ENCODE measurements at regions not wholly inside any gene's neighbourhood (a gene's known extent, or its start where the extent isn't known, plus 50 kb on each side); places are given as distances from the start of the nearest gene placed in this dataset.

DNA sequence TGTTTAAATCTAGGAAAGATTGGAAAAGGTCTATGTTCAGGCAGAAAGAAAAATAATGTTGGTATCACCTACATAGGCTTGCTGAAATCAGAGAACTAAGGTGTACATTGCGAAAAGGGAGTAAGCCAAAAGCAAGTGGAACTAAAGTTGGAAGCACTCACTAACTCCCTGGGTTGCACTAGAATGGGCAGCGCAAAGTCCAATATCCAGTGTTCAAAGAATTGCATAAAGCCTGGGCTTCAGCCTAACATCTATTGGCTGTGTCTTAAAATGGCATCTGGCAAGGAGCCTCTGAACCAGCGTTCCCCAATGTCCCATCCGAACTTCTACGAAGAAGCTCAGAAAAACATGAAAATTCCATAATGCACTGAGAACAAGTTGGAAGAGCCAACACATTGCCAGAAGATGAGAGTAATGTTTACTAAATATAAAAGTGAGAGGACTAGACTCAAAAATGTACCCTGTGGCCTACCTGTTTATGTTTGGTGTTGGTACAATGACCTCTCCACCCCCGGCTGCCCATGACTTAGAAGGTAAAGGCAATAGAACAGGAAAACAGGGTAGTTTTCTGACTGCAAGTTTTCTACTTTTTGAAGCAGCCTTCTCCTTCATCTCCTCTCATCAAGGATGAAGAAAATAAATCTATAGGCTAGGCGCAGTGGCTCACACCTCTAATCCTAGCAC, 275.9 kb upstream of the GHITM start:
- no peak overlapping the region for H3K4me3 ChIP-seq (ENCODE audit: low read depth, low read length)
- DNase-seq (ENCODE audit: low read depth), result no peak
- TF ChIP-seq CTCF (conservative IDR thresholded peaks at IDR 0.05; ENCODE audit: low read depth, low read length), result no peak

DNA sequence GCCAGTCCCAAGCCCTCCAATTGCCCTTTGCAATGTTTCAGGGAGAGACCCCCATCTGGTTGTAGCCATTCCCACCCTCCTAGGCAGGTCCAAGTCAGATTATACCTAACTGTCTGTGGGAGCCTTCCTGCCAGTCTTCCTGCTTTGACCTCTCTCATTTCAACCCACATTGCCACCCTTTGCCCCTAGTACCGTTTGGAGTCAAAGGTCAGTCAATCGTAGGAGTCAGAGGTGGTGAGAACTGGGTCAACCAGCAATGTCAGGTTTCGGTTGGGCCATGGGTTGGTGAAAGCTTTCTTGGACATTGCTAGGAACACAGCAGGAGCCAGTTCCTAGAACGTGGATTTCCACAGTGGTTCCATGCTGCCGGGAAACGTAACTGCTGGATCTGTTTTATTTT, 269.4 kb upstream of the GHITM start:
- no peak for DNase-seq (ENCODE audit: low read depth)
- H3K4me3 ChIP-seq (ENCODE audit: low read depth, low read length), result no peak overlapping the region
- TF ChIP-seq CTCF (conservative IDR thresholded peaks at IDR 0.05; ENCODE audit: low read depth, low read length), result no peak

- no peak overlapping the region for H3K4me3 ChIP-seq (ENCODE audit: low read depth, low read length)
- peak; percentile 97 for TF ChIP-seq CTCF (conservative IDR thresholded peaks at IDR 0.05; ENCODE audit: low read depth, low read length)
- peak; percentile 7 for DNase-seq (ENCODE audit: low read depth)
Measured at GRCh38 chr10:83871187-83872081, 267.9 kb upstream of the GHITM start.

DNA sequence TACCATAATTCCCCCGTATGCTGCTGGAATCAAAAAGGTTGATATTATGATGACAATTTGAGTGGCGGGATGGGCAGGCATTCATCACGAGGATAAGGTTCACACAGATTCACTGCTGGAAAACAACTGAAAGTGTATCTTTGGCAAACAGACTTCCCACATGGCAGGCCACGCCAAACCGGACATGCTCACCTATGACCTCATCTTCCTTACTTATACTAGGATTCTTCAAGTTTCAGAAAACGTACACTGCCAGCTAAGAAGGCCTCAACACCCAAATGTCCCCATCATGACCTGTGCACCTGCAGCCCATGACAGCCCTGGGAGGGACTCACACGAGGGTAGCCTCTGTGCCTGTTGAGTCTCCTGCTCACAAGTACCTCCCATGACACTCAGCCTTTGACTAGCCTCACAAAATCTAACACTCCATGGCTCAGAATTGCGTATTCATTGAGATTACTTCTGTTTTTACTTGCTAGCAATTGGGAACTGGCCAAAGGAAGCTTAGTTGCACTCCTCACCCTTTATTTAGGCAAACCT, 259.0 kb upstream of the GHITM start:
- no peak overlapping the region for H3K4me3 ChIP-seq (ENCODE audit: low read depth, low read length)
- TF ChIP-seq CTCF (conservative IDR thresholded peaks at IDR 0.05; ENCODE audit: low read depth, low read length), result no peak
- no peak for DNase-seq (ENCODE audit: low read depth)

DNA sequence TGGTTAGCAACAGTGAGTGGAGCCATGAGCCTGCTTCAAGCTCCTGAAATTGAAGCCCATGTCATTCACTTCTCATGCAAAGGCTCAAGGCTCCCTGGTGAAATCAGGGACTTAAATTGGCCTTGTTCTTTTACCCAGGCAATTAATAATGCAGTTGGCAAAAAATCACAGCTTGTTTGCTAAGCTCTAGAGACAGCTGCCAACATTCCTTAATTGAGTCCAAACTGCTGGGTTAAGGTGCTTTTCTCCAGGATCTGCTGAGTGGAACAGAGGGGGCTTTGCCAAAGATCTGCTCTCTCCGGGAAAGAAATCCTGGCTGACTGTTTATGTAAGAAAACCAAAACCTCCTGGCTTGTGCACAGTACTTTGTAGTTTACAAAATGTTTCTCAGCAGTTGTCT, 257.6 kb upstream of the GHITM start:
- DNase-seq (ENCODE audit: low read depth), result no peak
- no peak for TF ChIP-seq CTCF (conservative IDR thresholded peaks at IDR 0.05; ENCODE audit: low read depth, low read length)

GRCh38 chr10:83886871-83887270, 252.4 kb upstream of the GHITM start:
- TF ChIP-seq CTCF (conservative IDR thresholded peaks at IDR 0.05; ENCODE audit: low read depth, low read length), result no peak
- DNase-seq (ENCODE audit: low read depth), result no peak
- no peak overlapping the region for H3K4me3 ChIP-seq (ENCODE audit: low read depth, low read length)

More for the DNA sequence above, 257.6 kb upstream of the GHITM start:
- no peak overlapping the region for H3K4me3 ChIP-seq (ENCODE audit: low read depth, low read length)
